HCT116 (cell line): ENCODE measurements at regions not wholly inside any gene's neighbourhood (a gene's known extent, or its start where the extent isn't known, plus 50 kb on each side); places are given as distances from the start of the nearest gene placed in this dataset.

ENCODE experiments used
- ATAC-seq: fragments of 200-7000 bp; cut with Tn5 transposase; 2 replicates; pipeline ENCODE4 v1.9.1; 2020; ENCODE audit warnings: mild to moderate bottlenecking, moderate library complexity
- BruUV-seq: library from RNA; stranded (reverse); fragments of 400-500 nt; replicated peaks from 2 replicates; lab custom pipeline; 2021; lab: Mats Ljungman, UMichigan
- CTCF ChIA-PET: fragments of 300-600 bp; sonication (Branson Sonifier 250); formaldehyde crosslinking; loops from one replicate; lab custom pipeline; 2021; ENCODE audit warnings: antibody characterized with exemption; lab: Charles Lee
- POLR2A ChIA-PET: fragments of 300-600, 350-600 bp; sonication (Branson Sonifier 250); formaldehyde crosslinking; loops from one replicate; lab custom pipeline; 2021; ENCODE audit warnings: antibody characterized with exemption; lab: Charles Lee
- RAD21 ChIA-PET, 2 experiments: fragments of 300-600 bp; sonication (Branson Sonifier 250); formaldehyde crosslinking; loops; one replicate each; lab custom pipeline; 2023; ENCODE audit warnings: low total read pairs in 2 of 2; ENCODE audit not compliant: uncharacterized antibody in 2 of 2, unreplicated experiment in 2 of 2, low non-redundant PET in 1 of 2; lab: Charles Lee
- DNase-seq: peaks from one replicate; pipeline ENCODE4 v3.0.0-alpha.2; 2010; ENCODE audit warnings: low read depth, low spot score
- H2AFZ ChIP-seq: fragments of 200-600 bp; shearing (Covaris generic), sonication (generic); 2 replicates; pipeline ENCODE4 v1.6.1; 2017; ENCODE audit warnings: low read depth, mixed run types, mixed read lengths, antibody characterized with exemption, low read length; ENCODE audit not compliant: poor library complexity, severe bottlenecking
- H3K27ac ChIP-seq: 2 replicates; pipeline ENCODE4 v1.5.1; 2012; ENCODE audit warnings: low read depth, low read length
- H3K27me3 ChIP-seq: fragments of 200-600 bp; sonication (generic); 2 replicates; pipeline ENCODE4 v1.6.1; 2016; ENCODE audit warnings: mixed run types, low read length, mixed read lengths; ENCODE audit not compliant: insufficient read depth
- H3K36me3 ChIP-seq, 2 experiments: fragments of 200-500 bp in 1 of 2; fragments of 200-600 bp in 1 of 2; sonication (Bioruptor generic) in 1 of 2; sonication (generic) in 1 of 2; 2 replicates each; pipeline versions ENCODE4 v1.5.1 to v1.6.1; 2014 to 2016; ENCODE audit warnings: low read length in 2 of 2, inconsistent platforms in 1 of 2, mixed read lengths in 1 of 2, mixed run types in 1 of 2; ENCODE audit not compliant: insufficient read depth in 2 of 2, control insufficient read depth in 1 of 2
- H3K4me1 ChIP-seq, 2 experiments: fragments of 200-600 bp in 1 of 2; sonication (generic) in 1 of 2; 2 replicates each; pipeline versions ENCODE4 v1.5.1 to v1.6.1; 2012 to 2017; ENCODE audit warnings: low read length in 2 of 2, inconsistent platforms in 1 of 2, mild to moderate bottlenecking in 1 of 2, mixed read lengths in 1 of 2, mixed run types in 1 of 2, moderate library complexity in 1 of 2; ENCODE audit not compliant: insufficient read depth in 2 of 2, control insufficient read depth in 1 of 2
- H3K4me2 ChIP-seq: fragments of 200-600 bp; sonication (generic); 2 replicates; pipeline ENCODE4 v1.6.1; 2017; ENCODE audit warnings: mixed run types, low read length, mixed read lengths
- H3K4me3 ChIP-seq, 2 experiments: fragments of 200-600 bp in 1 of 2; sonication (generic) in 1 of 2; replicated peaks in 1 of 2; 2 replicates each; pipeline ENCODE4 v1.5.1; 2011 to 2016; ENCODE audit warnings: low read length in 2 of 2, control low read depth in 1 of 2, low read depth in 1 of 2, mild to moderate bottlenecking in 1 of 2, mixed read lengths in 1 of 2, mixed run types in 1 of 2
- H3K79me2 ChIP-seq: fragments of 200-600 bp; sonication (generic); 2 replicates; pipeline ENCODE4 v1.6.1; 2017; ENCODE audit warnings: mild to moderate bottlenecking, mixed run types, low read length, moderate library complexity, mixed read lengths; ENCODE audit not compliant: insufficient read depth
- H3K9ac ChIP-seq: fragments of 200-600 bp; sonication (generic); 2 replicates; pipeline ENCODE4 v1.6.1; 2016; ENCODE audit warnings: low read length, mixed read lengths
- H3K9me2 ChIP-seq: fragments of 200-600 bp; sonication (generic), shearing (Covaris generic); 2 replicates; pipeline ENCODE4 v1.6.1; 2017; ENCODE audit warnings: mixed run types, mild to moderate bottlenecking, moderate library complexity; ENCODE audit not compliant: insufficient read depth
- H3K9me3 ChIP-seq, 2 experiments: fragments of 200-500 bp in 1 of 2; fragments of 200-600 bp in 1 of 2; sonication (Bioruptor generic) in 1 of 2; sonication (generic) in 1 of 2; 2 replicates each; pipeline ENCODE4 v1.6.1; 2014 to 2017; ENCODE audit warnings: low read length in 2 of 2, mixed read lengths in 2 of 2, inconsistent platforms in 1 of 2, low read depth in 1 of 2, mild to moderate bottlenecking in 1 of 2, mixed run types in 1 of 2, moderate library complexity in 1 of 2; ENCODE audit not compliant: control insufficient read depth in 1 of 2, insufficient read depth in 1 of 2
- H4K20me1 ChIP-seq: fragments of 200-600 bp; sonication (generic), shearing (Covaris generic); 2 replicates; pipeline ENCODE4 v1.6.1; 2017; ENCODE audit warnings: mixed run types, mild to moderate bottlenecking, moderate library complexity; ENCODE audit not compliant: insufficient read depth
- CBX3 ChIP-seq: IDR thresholded peaks from 2 replicates; pipeline ENCODE4 v1.6.1; 2012; ENCODE audit warnings: low read depth
- CEBPB ChIP-seq: IDR thresholded peaks from 2 replicates; pipeline ENCODE4 v1.6.1; 2012; ENCODE audit warnings: low read depth
- ELF1 ChIP-seq: IDR thresholded peaks from 2 replicates; pipeline ENCODE4 v1.6.1; 2012; ENCODE audit warnings: low read depth, borderline replicate concordance
- EZH2 ChIP-seq: fragments of 200-600 bp; sonication (generic); IDR thresholded peaks from 2 replicates; pipeline ENCODE4 v1.6.1; 2017; ENCODE audit warnings: antibody characterized with exemption, mixed run types
- EZH2phosphoT487 ChIP-seq: fragments of 200-600 bp; IDR thresholded peaks from 2 replicates; pipeline ENCODE4 v1.6.1; 2018; ENCODE audit warnings: antibody characterized with exemption, borderline replicate concordance
- FOSL1 ChIP-seq: IDR thresholded peaks from 2 replicates; pipeline ENCODE4 v1.6.1; 2012; ENCODE audit warnings: low read depth
- JUND ChIP-seq: IDR thresholded peaks from 2 replicates; pipeline ENCODE4 v1.6.1; 2012
- POLR2A ChIP-seq: IDR thresholded peaks from 2 replicates; pipeline ENCODE4 v1.7.0; 2011; ENCODE audit warnings: borderline replicate concordance; ENCODE audit not compliant: insufficient read depth, insufficient read length; ENCODE audit errors: extremely low read depth
- SIN3A ChIP-seq: IDR thresholded peaks from 2 replicates; pipeline ENCODE4 v1.6.1; 2012; ENCODE audit warnings: low read depth
- SP1 ChIP-seq: IDR thresholded peaks from 2 replicates; pipeline ENCODE4 v1.6.1; 2012; ENCODE audit warnings: low read depth
- YY1 ChIP-seq: IDR thresholded peaks from 2 replicates; pipeline ENCODE4 v1.6.1; 2011; ENCODE audit warnings: low read length, low read depth, moderate library complexity, mild to moderate bottlenecking; ENCODE audit not compliant: insufficient replicate concordance; ENCODE audit errors: extremely low read depth
- ZBTB33 ChIP-seq: IDR thresholded peaks from 2 replicates; pipeline ENCODE4 v1.6.1; 2011; ENCODE audit warnings: mild to moderate bottlenecking, low read length, moderate library complexity; ENCODE audit not compliant: insufficient replicate concordance; ENCODE audit errors: extremely low read depth
- ZFX ChIP-seq: fragments of 450-650 bp; IDR thresholded peaks from 2 replicates; pipeline ENCODE4 v1.6.1; 2017
- intact Hi-C: fragments of 100-400 bp; cut with micrococcal nuclease; formaldehyde crosslinking; loops from 2 replicates; pipeline ENCODE4 v1.10.0; 2022
- TF ChIP-seq, protein P1 (sequence below), 3 experiments: fragments of 200-600 bp in 1 of 3; sonication (generic) in 1 of 3; IDR thresholded peaks in 2 of 3; conservative IDR thresholded peaks in 1 of 3; 2 replicates each; pipeline ENCODE4 v1.5.1; 2012 to 2017; ENCODE audit warnings: low read depth in 2 of 3, low read length in 2 of 3, antibody characterized with exemption in 1 of 3, borderline replicate concordance in 1 of 3, control low read depth in 1 of 3, mild to moderate bottlenecking in 1 of 3, mixed read lengths in 1 of 3, mixed run types in 1 of 3, moderate library complexity in 1 of 3; ENCODE audit not compliant: insufficient read depth in 1 of 3
- TF ChIP-seq, protein P2 (sequence below): IDR thresholded peaks from 2 replicates; pipeline ENCODE4 v1.6.1; 2012
- TF ChIP-seq, protein P3 (sequence below): IDR thresholded peaks from 2 replicates; pipeline ENCODE4 v1.6.1; 2012

- Histone ChIP-seq H3K79me2 (no peaks in the 10 kb centered on the region), H3K4me2 (no peak overlapping the region), H3K27me3 (peaks cover 25% of the 10 kb centered on the region), H3K9me2 (no peaks in the 10 kb centered on the region), H3K4me3 (no peak overlapping the region), H2AFZ (no peak overlapping the region), H3K9ac (no peak overlapping the region), H3K4me1 (no peaks in the 10 kb centered on the region), H3K9me3 (no peaks in the 10 kb centered on the region), H3K27ac (no peak overlapping the region), H3K36me3 (no peaks in the 10 kb centered on the region), H4K20me1 (no peaks in the 10 kb centered on the region)
- ChIA-PET CTCF (no interaction called here), POLR2A (no interaction called here), RAD21 (no interaction called here)
- ATAC-seq (no peak), DNase-seq (no peak)
- no peak for TF ChIP-seq ELF1
- TF ChIP-seq CEBPB, result no peak
- TF ChIP-seq SIN3A, result no peak
- TF ChIP-seq ZBTB33, result no peak
- intact Hi-C loops, result loop anchor here (2.0 kb wide), 2 partner anchors 59 to 537 kb away; partner anchors contain the start of gene TRPC7
- BruUV-seq, result no TSS peak
Observed at GRCh38 chr5:136423944-136424606, 58.7 kb upstream of the TRPC7 start.

DNA sequence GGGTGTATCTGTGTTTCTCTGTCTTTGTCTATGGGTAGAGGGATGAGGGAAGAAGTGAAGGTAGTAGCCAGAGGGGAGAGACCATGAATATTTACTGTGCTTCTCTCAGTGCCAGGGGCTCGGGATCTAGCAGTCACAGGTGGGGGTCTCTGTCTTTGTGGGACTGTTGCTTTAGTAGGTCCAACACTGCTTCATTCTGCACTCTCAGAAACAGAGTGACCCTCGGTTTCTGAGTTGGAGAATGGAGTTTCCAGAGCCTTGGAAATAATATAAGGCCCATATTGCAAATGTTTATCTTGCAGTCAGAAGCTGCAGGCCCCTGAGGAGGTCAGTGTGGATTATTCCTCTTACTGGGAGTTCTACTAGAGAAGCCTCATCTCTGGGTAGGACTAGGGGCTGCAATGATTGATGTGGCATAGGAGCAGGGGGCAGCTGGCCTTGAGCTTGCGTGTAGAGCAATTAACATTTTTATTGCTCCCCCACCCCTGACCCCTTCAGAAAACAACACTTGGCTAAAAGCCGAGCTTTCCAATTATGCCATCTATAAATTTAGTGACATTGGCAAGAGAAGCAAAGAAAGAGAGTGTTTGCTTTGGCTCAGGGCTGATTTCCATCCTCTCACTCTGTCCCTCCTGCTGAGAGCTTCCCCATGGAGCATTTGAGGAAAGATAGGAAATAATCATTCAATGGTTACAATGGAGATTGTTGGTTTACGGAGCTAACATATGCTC lies 55.0 kb upstream of the TRPC7 start:
- POLR2A ChIA-PET, result no interaction called here
- no peak overlapping the region for H3K4me2 ChIP-seq
- H3K4me3 ChIP-seq, result no peak overlapping the region
- DNase-seq (no peak), ATAC-seq (no peak)
- no peaks in the 10 kb centered on the region for H3K4me1 ChIP-seq
- intact Hi-C loops, result no loop called here
- no peaks in the 10 kb centered on the region for H3K9me3 ChIP-seq
- no TSS peak for BruUV-seq
- no peaks in the 10 kb centered on the region for H4K20me1 ChIP-seq
- H3K36me3 ChIP-seq, result no peaks in the 10 kb centered on the region
- no peak overlapping the region for H2AFZ ChIP-seq
- CTCF ChIA-PET, result interaction anchor here (2.3 kb wide), 1 partner anchor 171 kb away, joined by 7 read pairs; no protein-coding TSS in a partner anchor
- RAD21 ChIA-PET, result no interaction called here
- H3K79me2 ChIP-seq, result no peaks in the 10 kb centered on the region
- no peak overlapping the region for H3K9ac ChIP-seq
- no peaks in the 10 kb centered on the region for H3K9me2 ChIP-seq
- H3K27me3 ChIP-seq, result peaks cover 37% of the 10 kb centered on the region
- no peak overlapping the region for H3K27ac ChIP-seq
- TF ChIP-seq YY1 (no peak), JUND (no peak), ELF1 (no peak), FOSL1 (no peak), SP1 (no peak), POLR2A (no peak), CEBPB (no peak), EZH2phosphoT487 (no peak), EZH2 (no peak), ZFX (no peak), CBX3 (no peak)
- TF ChIP-seq, protein P1, sequence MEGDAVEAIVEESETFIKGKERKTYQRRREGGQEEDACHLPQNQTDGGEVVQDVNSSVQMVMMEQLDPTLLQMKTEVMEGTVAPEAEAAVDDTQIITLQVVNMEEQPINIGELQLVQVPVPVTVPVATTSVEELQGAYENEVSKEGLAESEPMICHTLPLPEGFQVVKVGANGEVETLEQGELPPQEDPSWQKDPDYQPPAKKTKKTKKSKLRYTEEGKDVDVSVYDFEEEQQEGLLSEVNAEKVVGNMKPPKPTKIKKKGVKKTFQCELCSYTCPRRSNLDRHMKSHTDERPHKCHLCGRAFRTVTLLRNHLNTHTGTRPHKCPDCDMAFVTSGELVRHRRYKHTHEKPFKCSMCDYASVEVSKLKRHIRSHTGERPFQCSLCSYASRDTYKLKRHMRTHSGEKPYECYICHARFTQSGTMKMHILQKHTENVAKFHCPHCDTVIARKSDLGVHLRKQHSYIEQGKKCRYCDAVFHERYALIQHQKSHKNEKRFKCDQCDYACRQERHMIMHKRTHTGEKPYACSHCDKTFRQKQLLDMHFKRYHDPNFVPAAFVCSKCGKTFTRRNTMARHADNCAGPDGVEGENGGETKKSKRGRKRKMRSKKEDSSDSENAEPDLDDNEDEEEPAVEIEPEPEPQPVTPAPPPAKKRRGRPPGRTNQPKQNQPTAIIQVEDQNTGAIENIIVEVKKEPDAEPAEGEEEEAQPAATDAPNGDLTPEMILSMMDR (IDR thresholded peaks at IDR 0.05 in 2 of 3, conservative IDR thresholded peaks at IDR 0.05 in 1 of 3; ENCODE audit: borderline replicate concordance in 1 of 3, insufficient read depth in 1 of 3, low read depth in 2 of 3, low read length in 2 of 3), result no peak
- TF ChIP-seq, protein P2, sequence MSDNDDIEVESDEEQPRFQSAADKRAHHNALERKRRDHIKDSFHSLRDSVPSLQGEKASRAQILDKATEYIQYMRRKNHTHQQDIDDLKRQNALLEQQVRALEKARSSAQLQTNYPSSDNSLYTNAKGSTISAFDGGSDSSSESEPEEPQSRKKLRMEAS, result no peak
- TF ChIP-seq, protein P3, sequence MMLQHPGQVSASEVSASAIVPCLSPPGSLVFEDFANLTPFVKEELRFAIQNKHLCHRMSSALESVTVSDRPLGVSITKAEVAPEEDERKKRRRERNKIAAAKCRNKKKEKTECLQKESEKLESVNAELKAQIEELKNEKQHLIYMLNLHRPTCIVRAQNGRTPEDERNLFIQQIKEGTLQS, result no peak
